ENCODE measurements at regions not wholly inside any gene's neighbourhood (a gene's known extent, or its start where the extent isn't known, plus 50 kb on each side); places are given as distances from the start of the nearest gene placed in this dataset.

GRCh38 chr2:14313341-14313740 lies 319.2 kb upstream of the LRATD1 start:
- Histone ChIP-seq H3K79me1 (ENCODE audit: low read depth, low read length) (no peaks in the 10 kb centered on the region), H3K18ac (ENCODE audit: extremely low read depth, low read length) (no peak overlapping the region), H3K9ac (replicated peaks in 1 of 4; ENCODE audit: extremely low read depth in 1 of 4, low read depth in 3 of 4, low read length in 3 of 4) (no peak overlapping the region), H3K9me3 (ENCODE audit: insufficient read depth in 2 of 2, low read depth in 1 of 2, low read length in 1 of 2) (no peaks in the 10 kb centered on the region), H2BK120ac (replicated peaks; ENCODE audit: low read depth, low read length) (no peak overlapping the region), H2BK5ac (ENCODE audit: low read depth, low read length) (no peak overlapping the region), H2AK5ac (ENCODE audit: low read depth, low read length) (no peak overlapping the region), H4K91ac (replicated peaks; ENCODE audit: insufficient read length, low read length) (no peak overlapping the region), H3K79me2 (ENCODE audit: control insufficient read depth in 1 of 2, insufficient read depth in 2 of 2, low read length in 2 of 2) (no peaks in the 10 kb centered on the region), H4K5ac (ENCODE audit: insufficient read length, low read depth, low read length) (no peak overlapping the region), H3K4ac (replicated peaks; ENCODE audit: insufficient read length, low read depth, low read length) (no peak overlapping the region), H3K27ac (ENCODE audit: low read depth, low read length) (no peak overlapping the region), H3K4me1 (replicated peaks in 1 of 4; ENCODE audit: control insufficient read depth in 3 of 4, insufficient read depth in 4 of 4, low read length in 3 of 4) (no peaks in the 10 kb centered on the region), H3K23ac (ENCODE audit: insufficient read length) (no peak overlapping the region), H3K14ac (ENCODE audit: insufficient read length) (no peak overlapping the region), H2AFZ (ENCODE audit: low read length) (no peak overlapping the region), H4K20me1 (replicated peaks in 1 of 2; ENCODE audit: control insufficient read depth in 1 of 2, insufficient read depth in 2 of 2, low read length in 2 of 2) (no peaks in the 10 kb centered on the region), H2BK15ac (ENCODE audit: low read length) (no peak overlapping the region), H3K36me3 (ENCODE audit: control insufficient read depth in 2 of 4, insufficient read depth in 4 of 4, low read length in 3 of 4) (no peaks in the 10 kb centered on the region), H3K4me2 (ENCODE audit: insufficient read depth in 1 of 2, low read depth in 2 of 2, low read length in 2 of 2) (no peak overlapping the region), H3K4me3 (ENCODE audit: extremely low read depth in 1 of 4, insufficient read depth in 2 of 4, low read depth in 3 of 4, low read length in 4 of 4) (no peak overlapping the region), H2BK20ac (ENCODE audit: low read length) (no peak overlapping the region), H3K56ac (replicated peaks; ENCODE audit: insufficient read length, low read depth, low read length) (no peak overlapping the region), H2BK12ac (ENCODE audit: low read depth, low read length) (no peak overlapping the region), H3K27me3 (replicated peaks in 1 of 4; ENCODE audit: control insufficient read depth in 3 of 4, extremely low read depth in 1 of 4, insufficient read depth in 3 of 4, low read length in 3 of 4) (peaks cover 0 to 1% (median 0%) of the 10 kb centered on the region in 4 experiments; a peak in 1 of 7 replicates), H4K8ac (ENCODE audit: extremely low read depth, insufficient read depth, low read length) (no peak overlapping the region), H3K23me2 (ENCODE audit: low read depth, low read length) (no peaks in the 10 kb centered on the region)
- no peak for DNase-seq (ENCODE audit: low read depth in 1 of 2, low spot score in 2 of 2)
- FAIRE-seq: no peak
- 93% methylated on average over 3 of the region's 3 CpGs; no CpG with 5 or more reads in 1 of the 2 experiments for WGBS, 2 experiments (ENCODE audit: extremely low coverage in 1 of 2, insufficient coverage in 1 of 2, insufficient read length in 1 of 2, insufficient replicate concordance in 2 of 2, low coverage in 1 of 2, low lambda C conversion rate in 2 of 2, missing lambda C conversion rate in 1 of 2)
- ChIA-PET POLR2A (ENCODE audit: partially characterized antibody) (no interaction called here), CTCF (ENCODE audit: partially characterized antibody) (interaction anchor here (0.6 to 1.0 kb wide), 2 partner anchors 18 to 1628 kb away, joined by 3 read pairs; no protein-coding TSS in a partner anchor)
- no peak for TF ChIP-seq CHD1 (IDR thresholded peaks at IDR 0.05; ENCODE audit: low read depth, low read length)
- no peak for TF ChIP-seq CREB1 (IDR thresholded peaks at IDR 0.05)
- no peak for TF ChIP-seq POLR2AphosphoS5 (IDR thresholded peaks at IDR 0.05; ENCODE audit: low read depth, low read length)
- no peak for TF ChIP-seq ATF3 (IDR thresholded peaks at IDR 0.05; ENCODE audit: insufficient read depth, low read depth, low read length)
- TF ChIP-seq KDM1A (IDR thresholded peaks at IDR 0.05; ENCODE audit: borderline replicate concordance, low read length): no peak
- no peak for TF ChIP-seq POU5F1 (IDR thresholded peaks at IDR 0.05; ENCODE audit: low read depth, low read length)

Measured in H1 (cell line).